ENCODE measurements at regions not wholly inside any gene's neighbourhood (a gene's known extent, or its start where the extent isn't known, plus 50 kb on each side); places are given as distances from the start of the nearest gene placed in this dataset.

- DNase-seq = no peak
Observed at GRCh38 chr5:174667526-174667925, 56.9 kb upstream of the MSX2 start.

- DNase-seq = no peak
Observed at GRCh38 chr5:174668349-174668748, 56.0 kb upstream of the MSX2 start.

Measured in NCI-H1092 (cell line).